H1 (cell line): ENCODE measurements at regions not wholly inside any gene's neighbourhood (a gene's known extent, or its start where the extent isn't known, plus 50 kb on each side); places are given as distances from the start of the nearest gene placed in this dataset.

Source experiments
- CTCF ChIA-PET: fragments of 300-600 bp; sonication (Branson Sonifier 250); formaldehyde crosslinking; loops from one replicate; lab custom pipeline; 2021; ENCODE audit not compliant: partially characterized antibody; lab: Charles Lee
- POLR2A ChIA-PET: fragments of 300-600 bp; sonication (Branson Sonifier 250); formaldehyde crosslinking; loops from one replicate; lab custom pipeline; 2021; ENCODE audit warnings: inconsistent platforms; ENCODE audit not compliant: partially characterized antibody; lab: Charles Lee
- DNase-seq, 2 experiments: peaks; one replicate each; pipeline versions ENCODE4 v3.0.0 to v3.0.0-alpha.2; 2010 to 2022; ENCODE audit warnings: low spot score in 2 of 2, low read depth in 1 of 2, mixed read lengths in 1 of 2
- FAIRE-seq: peaks from 2 replicates; lab custom pipeline; 2011; peaks lifted over from hg19 to GRCh38; lab: Jason Lieb, UNC
- H2AFZ ChIP-seq: 2 replicates; pipeline ENCODE4 v1.8.1; 2012; ENCODE audit warnings: low read length, inconsistent platforms
- H2AK5ac ChIP-seq: 2 replicates; pipeline ENCODE4 v1.6.1; 2013; ENCODE audit warnings: low read depth, low read length
- H2BK120ac ChIP-seq: replicated peaks from 2 replicates; pipeline ENCODE3; 2013; ENCODE audit warnings: low read depth, low read length, inconsistent platforms
- H2BK12ac ChIP-seq: 2 replicates; pipeline ENCODE4 v1.6.1; 2013; ENCODE audit warnings: low read depth, low read length
- H2BK15ac ChIP-seq: 2 replicates; pipeline ENCODE4 v1.6.1; 2013; ENCODE audit warnings: low read length
- H2BK20ac ChIP-seq: 2 replicates; pipeline ENCODE4 v1.6.1; 2013; ENCODE audit warnings: low read length
- H2BK5ac ChIP-seq: 2 replicates; pipeline ENCODE4 v1.6.1; 2013; ENCODE audit warnings: low read depth, low read length
- H3K14ac ChIP-seq: 2 replicates; pipeline ENCODE4 v1.6.1; 2013; ENCODE audit warnings: inconsistent platforms; ENCODE audit not compliant: insufficient read length
- H3K18ac ChIP-seq: 2 replicates; pipeline ENCODE4 v1.6.1; 2013; ENCODE audit warnings: low read length; ENCODE audit errors: extremely low read depth
- H3K23ac ChIP-seq: 2 replicates; pipeline ENCODE4 v1.6.1; 2013; ENCODE audit warnings: inconsistent platforms; ENCODE audit not compliant: insufficient read length
- H3K23me2 ChIP-seq: 2 replicates; pipeline ENCODE4 v1.6.1; 2013; ENCODE audit warnings: low read depth, low read length
- H3K27ac ChIP-seq: 2 replicates; pipeline ENCODE4 v1.6.1; 2011; ENCODE audit warnings: low read depth, low read length, inconsistent platforms
- H3K27me3 ChIP-seq, 4 experiments: replicated peaks in 1 of 4; 1 replicate in 1 of 4; 2 replicates in 3 of 4; pipeline versions ENCODE4 v1.6.1 to v1.8.1; 2011 to 2013; ENCODE audit warnings: low read length in 3 of 4, mild to moderate bottlenecking in 3 of 4, inconsistent platforms in 2 of 4, mixed read lengths in 2 of 4, moderate library complexity in 1 of 4; ENCODE audit not compliant: control insufficient read depth in 3 of 4, insufficient read depth in 3 of 4; ENCODE audit errors: extremely low read depth in 1 of 4
- H3K36me3 ChIP-seq, 4 experiments: 2 replicates each; pipeline versions ENCODE4 v1.6.1 to v1.8.1; 2011 to 2013; ENCODE audit warnings: mild to moderate bottlenecking in 4 of 4, low read length in 3 of 4, moderate library complexity in 2 of 4, control low read depth in 1 of 4, inconsistent platforms in 1 of 4; ENCODE audit not compliant: insufficient read depth in 4 of 4, control insufficient read depth in 2 of 4
- H3K4ac ChIP-seq: replicated peaks from 2 replicates; pipeline ENCODE3; 2013; ENCODE audit warnings: low read length, low read depth, mixed read lengths, inconsistent platforms; ENCODE audit not compliant: insufficient read length
- H3K4me1 ChIP-seq, 4 experiments: replicated peaks in 1 of 4; 1 replicate in 1 of 4; 2 replicates in 3 of 4; pipeline versions ENCODE4 v1.6.1 to v1.8.1; 2011 to 2013; ENCODE audit warnings: low read length in 3 of 4, inconsistent platforms in 2 of 4, mixed read lengths in 1 of 4; ENCODE audit not compliant: insufficient read depth in 4 of 4, control insufficient read depth in 3 of 4
- H3K4me2 ChIP-seq, 2 experiments: 2 replicates each; pipeline versions ENCODE4 v1.6.1 to v1.8.1; 2011 to 2013; ENCODE audit warnings: low read depth in 2 of 2, low read length in 2 of 2, control low read depth in 1 of 2, inconsistent platforms in 1 of 2, mild to moderate bottlenecking in 1 of 2; ENCODE audit not compliant: insufficient read depth in 1 of 2
- H3K4me3 ChIP-seq, 4 experiments: fragments of 200-600, 300-600 bp in 1 of 4; sonication (generic), shearing (Covaris generic), sonication (Bioruptor Twin) in 1 of 4; 2 replicates each; pipeline versions ENCODE4 v1.5.1 to v1.8.1; 2011 to 2016; ENCODE audit warnings: low read length in 4 of 4, low read depth in 3 of 4, control low read depth in 2 of 4, inconsistent platforms in 2 of 4, mild to moderate bottlenecking in 2 of 4, mixed read lengths in 1 of 4, moderate library complexity in 1 of 4; ENCODE audit not compliant: insufficient read depth in 2 of 4; ENCODE audit errors: extremely low read depth in 1 of 4
- H3K56ac ChIP-seq: replicated peaks from 2 replicates; pipeline ENCODE3; 2013; ENCODE audit warnings: low read depth, mild to moderate bottlenecking, mixed read lengths, low read length, inconsistent platforms; ENCODE audit not compliant: insufficient read length
- H3K79me1 ChIP-seq: 2 replicates; pipeline ENCODE4 v1.6.1; 2013; ENCODE audit warnings: low read depth, low read length, control low read depth
- H3K79me2 ChIP-seq, 2 experiments: 2 replicates each; pipeline versions ENCODE4 v1.6.1 to v1.8.1; 2012 to 2013; ENCODE audit warnings: low read length in 2 of 2, mild to moderate bottlenecking in 2 of 2, inconsistent platforms in 1 of 2; ENCODE audit not compliant: insufficient read depth in 2 of 2, control insufficient read depth in 1 of 2
- H3K9ac ChIP-seq, 4 experiments: replicated peaks in 1 of 4; 1 replicate in 1 of 4; 2 replicates in 3 of 4; pipeline versions ENCODE4 v1.6.1 to v1.8.1; 2011 to 2013; ENCODE audit warnings: low read depth in 3 of 4, low read length in 3 of 4, control low read depth in 2 of 4, mild to moderate bottlenecking in 2 of 4, moderate library complexity in 2 of 4, inconsistent platforms in 1 of 4; ENCODE audit errors: extremely low read depth in 1 of 4
- H3K9me3 ChIP-seq, 2 experiments: 2 replicates each; pipeline versions ENCODE4 v1.6.1 to v1.8.1; 2012 to 2013; ENCODE audit warnings: mild to moderate bottlenecking in 2 of 2, moderate library complexity in 2 of 2, control low read depth in 1 of 2, inconsistent platforms in 1 of 2, low read depth in 1 of 2, low read length in 1 of 2, mixed read lengths in 1 of 2; ENCODE audit not compliant: insufficient read depth in 2 of 2
- H4K20me1 ChIP-seq, 2 experiments: replicated peaks in 1 of 2; 2 replicates each; pipeline versions ENCODE3 to v1.8.1; 2011 to 2013; ENCODE audit warnings: inconsistent platforms in 2 of 2, low read length in 2 of 2, mild to moderate bottlenecking in 1 of 2; ENCODE audit not compliant: insufficient read depth in 2 of 2, control insufficient read depth in 1 of 2
- H4K5ac ChIP-seq: 2 replicates; pipeline ENCODE4 v1.6.1; 2013; ENCODE audit warnings: low read length, low read depth, mixed read lengths, inconsistent platforms; ENCODE audit not compliant: insufficient read length
- H4K8ac ChIP-seq: 2 replicates; pipeline ENCODE4 v1.8.0; 2013; ENCODE audit warnings: mild to moderate bottlenecking, moderate library complexity, low read length, inconsistent platforms; ENCODE audit not compliant: insufficient read depth; ENCODE audit errors: extremely low read depth
- H4K91ac ChIP-seq: replicated peaks from 2 replicates; pipeline ENCODE3; 2013; ENCODE audit warnings: low read length, mixed read lengths, inconsistent platforms; ENCODE audit not compliant: insufficient read length
- BCL11A ChIP-seq, 2 experiments: IDR thresholded peaks; one replicate each; pipeline ENCODE4 v1.6.1; 2011; ENCODE audit warnings: low read depth in 2 of 2, low read length in 2 of 2, mild to moderate bottlenecking in 2 of 2
- CBX5 ChIP-seq: fragments of 300-800, 300-1000 bp; sonication (generic); IDR thresholded peaks from 2 replicates; pipeline ENCODE4 v1.7.1; 2016; ENCODE audit warnings: antibody characterized with exemption, low read length, low read depth
- CTBP2 ChIP-seq: IDR thresholded peaks from 2 replicates; pipeline ENCODE4 v1.7.0; 2011; ENCODE audit warnings: borderline replicate concordance, mild to moderate bottlenecking, moderate library complexity, mixed read lengths, low read length; ENCODE audit not compliant: insufficient read depth, insufficient read length
- KDM1A ChIP-seq: fragments of 200-600, 300-600 bp; sonication (generic); IDR thresholded peaks from 2 replicates; pipeline ENCODE4 v1.7.1; 2016; ENCODE audit warnings: mild to moderate bottlenecking, low read length, borderline replicate concordance
- KDM4A ChIP-seq: IDR thresholded peaks from one replicate; pipeline ENCODE4 v1.7.1; 2012; ENCODE audit warnings: low read depth, mild to moderate bottlenecking, moderate library complexity, low read length, inconsistent platforms; ENCODE audit not compliant: severe bottlenecking
- MAFK ChIP-seq: IDR thresholded peaks from 2 replicates; pipeline ENCODE4 v1.6.1; 2012; ENCODE audit warnings: low read depth, mild to moderate bottlenecking, improper control_type of control experiment, low read length
- NRF1 ChIP-seq: IDR thresholded peaks from 2 replicates; pipeline ENCODE4 v1.6.1; 2011; ENCODE audit warnings: mild to moderate bottlenecking, low read depth, low read length, improper control_type of control experiment
- POLR2A ChIP-seq, 2 experiments: IDR thresholded peaks; 1 replicate in 1 of 2; 2 replicates in 1 of 2; pipeline ENCODE4 v1.6.1; 2011; ENCODE audit warnings: low read depth in 2 of 2, low read length in 2 of 2, mild to moderate bottlenecking in 2 of 2; ENCODE audit errors: control extremely low read depth in 1 of 2
- RBBP5 ChIP-seq: IDR thresholded peaks from 2 replicates; pipeline ENCODE4 v1.7.1; 2012; ENCODE audit warnings: low read depth, mild to moderate bottlenecking, inconsistent platforms, low read length, moderate library complexity, borderline replicate concordance
- RNF2 ChIP-seq: fragments of 200-900, 300-1000 bp; sonication (generic); IDR thresholded peaks from 2 replicates; pipeline ENCODE4 v1.7.1; 2016; ENCODE audit warnings: borderline replicate concordance, low read depth, mild to moderate bottlenecking, antibody characterized with exemption, low read length; ENCODE audit not compliant: poor library complexity, severe bottlenecking; ENCODE audit errors: missing control alignments
- RXRA ChIP-seq: IDR thresholded peaks from 2 replicates; pipeline ENCODE4 v1.6.1; 2011; ENCODE audit warnings: low read depth, mild to moderate bottlenecking, low read length, moderate library complexity; ENCODE audit not compliant: insufficient read depth
- SIN3A ChIP-seq, 2 experiments: IDR thresholded peaks in 1 of 2; conservative IDR thresholded peaks in 1 of 2; 2 replicates each; pipeline ENCODE4 v1.6.1; 2011 to 2012; ENCODE audit warnings: low read length in 2 of 2, improper control_type of control experiment in 1 of 2, low read depth in 1 of 2, mild to moderate bottlenecking in 1 of 2
- SIRT6 ChIP-seq: IDR thresholded peaks from one replicate; pipeline ENCODE4 v1.7.1; 2012; ENCODE audit warnings: low read length, inconsistent platforms
- SUZ12 ChIP-seq: fragments of 200-600 bp; sonication (generic); IDR thresholded peaks from 2 replicates; pipeline ENCODE4 v1.6.1; 2012; ENCODE audit warnings: mild to moderate bottlenecking, inconsistent platforms, low read length, moderate library complexity, mixed read lengths
- ZNF274 ChIP-seq: IDR thresholded peaks from 2 replicates; pipeline ENCODE4 v1.7.0; 2012; ENCODE audit warnings: low read length, borderline replicate concordance; ENCODE audit errors: extremely low read depth
- WGBS, 2 experiments: shearing (Covaris generic) in 1 of 2; methylation state at CpG; one replicate each; pipeline versions ENCODE4 v1.1.6 to v1.1.7; 2013 to 2015; ENCODE audit warnings: low lambda C conversion rate in 2 of 2, mixed read lengths in 2 of 2, inconsistent platforms in 1 of 2, low coverage in 1 of 2, missing lambda C conversion rate in 1 of 2; ENCODE audit not compliant: insufficient replicate concordance in 2 of 2, insufficient coverage in 1 of 2, insufficient read length in 1 of 2; ENCODE audit errors: extremely low coverage in 1 of 2, missing lambda C conversion rate in 1 of 2; 5-methylcytosine and 5-hydroxymethylcytosine counted together

DNA sequence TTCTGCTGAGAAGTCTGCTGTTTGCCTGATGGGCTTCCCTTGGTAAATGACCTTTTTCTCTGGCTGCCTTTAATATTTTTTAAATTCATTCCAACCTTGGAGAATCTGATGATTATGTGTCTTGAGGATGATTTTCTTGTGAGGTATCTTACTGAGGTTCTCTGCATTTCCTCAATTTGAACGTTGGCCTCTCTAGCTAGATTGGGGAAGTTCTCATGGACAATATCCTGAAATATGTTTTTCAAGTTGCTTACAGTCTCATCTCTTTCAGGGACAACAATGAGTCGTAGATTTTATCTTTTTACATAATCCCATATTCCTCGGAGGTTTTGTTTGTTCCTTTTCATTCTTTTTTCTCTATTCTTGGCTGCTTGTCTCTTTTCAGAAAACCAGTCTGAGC is 208.4 kb downstream of the KIF20B start:
- H4K8ac ChIP-seq, result no peak overlapping the region
- H4K91ac ChIP-seq, result no peak overlapping the region
- H2BK12ac ChIP-seq, result no peak overlapping the region
- H3K79me1 ChIP-seq, result no peaks in the 10 kb centered on the region
- no peak overlapping the region for H2BK15ac ChIP-seq
- no peak overlapping the region for H3K14ac ChIP-seq
- H3K4ac ChIP-seq, result no peak overlapping the region
- ChIA-PET POLR2A (no interaction called here), CTCF (no interaction called here)
- H3K36me3 ChIP-seq, result no peaks in the 10 kb centered on the region
- no peak overlapping the region for H3K18ac ChIP-seq
- no peak for FAIRE-seq
- H4K5ac ChIP-seq, result no peak overlapping the region
- no peak overlapping the region for H2AK5ac ChIP-seq
- H4K20me1 ChIP-seq, result no peaks in the 10 kb centered on the region
- H3K4me3 ChIP-seq, result no peak overlapping the region
- H3K23me2 ChIP-seq, result no peaks in the 10 kb centered on the region; the same call in 1 of the 2 replicates
- H3K27ac ChIP-seq, result no peak overlapping the region
- H2BK5ac ChIP-seq, result no peak overlapping the region
- H2BK20ac ChIP-seq, result no peak overlapping the region
- no peak for DNase-seq
- WGBS, 2 experiments, result 81% methylated on average over 3 of the region's 3 CpGs; no CpG with 5 or more reads in 1 of the 2 experiments
- H3K4me2 ChIP-seq, result no peak overlapping the region
- H3K23ac ChIP-seq, result no peak overlapping the region
- no peaks in the 10 kb centered on the region; a peak in 1 of 7 replicates for H3K27me3 ChIP-seq
- no peak overlapping the region for H3K56ac ChIP-seq
- no peak overlapping the region for H2BK120ac ChIP-seq
- H3K79me2 ChIP-seq, result no peaks in the 10 kb centered on the region
- H3K9me3 ChIP-seq, result no peaks in the 10 kb centered on the region
- H3K9ac ChIP-seq, result no peak overlapping the region
- H2AFZ ChIP-seq, result no peak overlapping the region
- no peaks in the 10 kb centered on the region for H3K4me1 ChIP-seq
- TF ChIP-seq KDM4A (no peak), MAFK (no peak), SIN3A (conservative IDR thresholded peaks at IDR 0.05 in 1 of 2, IDR thresholded peaks at IDR 0.05 in 1 of 2; ENCODE audit: low read depth in 1 of 2, low read length in 2 of 2) (no peak), SIRT6 (no peak), CTBP2 (no peak), BCL11A (IDR thresholded peaks at IDR 0.05; ENCODE audit: low read depth in 2 of 2, low read length in 2 of 2) (no peak), KDM1A (no peak), POLR2A (IDR thresholded peaks at IDR 0.05; ENCODE audit: control extremely low read depth in 1 of 2, low read depth in 2 of 2, low read length in 2 of 2) (no peak), NRF1 (no peak), SUZ12 (no peak), RNF2 (no peak), RBBP5 (no peak), RXRA (no peak), CBX5 (no peak), ZNF274 (no peak)
